Left lung (tissue), 4 donors: ENCODE measurements at regions not wholly inside any gene's neighbourhood (a gene's known extent, or its start where the extent isn't known, plus 50 kb on each side); places are given as distances from the start of the nearest gene placed in this dataset.
"Not testable (repeated sequence)": the region's sequence is repeated elsewhere in the genome, so short reads cannot be mapped to it uniquely, and the experiment has no call there.

Experiments
- ATAC-seq: fragments of 200-7000 bp; cut with Tn5 transposase; one replicate; pipeline ENCODE4 v1.9.1; 2020; ENCODE audit warnings: moderate library complexity
- DNase-seq, 4 donors: peaks; one replicate each; pipeline ENCODE4 v3.0.0-alpha.2; 2013 to 2020
- H3K27ac ChIP-seq, 2 donors: fragments of 200-600 bp; sonication (generic) in 1 of 2; one replicate each; pipeline versions ENCODE4 v1.5.0 to v1.8.0; 2020 to 2021
- H3K27me3 ChIP-seq, 2 donors: fragments of 200-600 bp; sonication (generic) in 1 of 2; one replicate each; pipeline versions ENCODE4 v1.5.0 to v1.8.0; 2020 to 2021
- H3K36me3 ChIP-seq, 2 donors: fragments of 200-600 bp; sonication (generic) in 1 of 2; one replicate each; pipeline versions ENCODE4 v1.5.0 to v1.8.0; 2020 to 2021
- H3K4me1 ChIP-seq, 2 donors: fragments of 200-600 bp; one replicate each; pipeline ENCODE4 v1.8.0; 2021
- H3K4me3 ChIP-seq, 2 donors: fragments of 200-600 bp; sonication (generic) in 1 of 2; one replicate each; pipeline versions ENCODE4 v1.5.0 to v1.8.0; 2020 to 2021; ENCODE audit warnings: mild to moderate bottlenecking in 1 of 2
- H3K9me3 ChIP-seq, 2 donors: fragments of 200-600 bp; sonication (generic) in 1 of 2; one replicate each; pipeline versions ENCODE4 v1.5.0 to v1.8.0; 2020 to 2021
- CTCF ChIP-seq, 2 donors: fragments of 200-600 bp; sonication (generic) in 1 of 2; IDR thresholded peaks; one replicate each; pipeline versions ENCODE4 v1.5.0 to v1.8.0; 2021; ENCODE audit warnings: antibody characterized with exemption in 2 of 2
- intact Hi-C, 2 donors: fragments of 100-400 bp; cut with DNase I; formaldehyde crosslinking; loops; one replicate each; pipeline versions ENCODE4 v1.11.2 to v1.14.2; 2022
- donor health status: DM: no; HTN: yes; CAD: no.
- donor health status: DM: no; HTN: no; CAD: no.

- DNase-seq (no peak), ATAC-seq (no peak)
- no peak for TF ChIP-seq CTCF (IDR thresholded peaks at IDR 0.05)
- Histone ChIP-seq H3K4me3 (no peak overlapping the region), H3K27ac (peak overlapping the region in 1 of 2 donors; percentile 14), H3K27me3 (no peaks in the 10 kb centered on the region), H3K4me1 (no peaks in the 10 kb centered on the region), H3K9me3 (no peaks in the 10 kb centered on the region), H3K36me3 (no peaks in the 10 kb centered on the region)
- intact Hi-C loops = no loop called here
Observed at GRCh38 chr3:106139826-106140225, 271.0 kb upstream of the CBLB start.

DNA sequence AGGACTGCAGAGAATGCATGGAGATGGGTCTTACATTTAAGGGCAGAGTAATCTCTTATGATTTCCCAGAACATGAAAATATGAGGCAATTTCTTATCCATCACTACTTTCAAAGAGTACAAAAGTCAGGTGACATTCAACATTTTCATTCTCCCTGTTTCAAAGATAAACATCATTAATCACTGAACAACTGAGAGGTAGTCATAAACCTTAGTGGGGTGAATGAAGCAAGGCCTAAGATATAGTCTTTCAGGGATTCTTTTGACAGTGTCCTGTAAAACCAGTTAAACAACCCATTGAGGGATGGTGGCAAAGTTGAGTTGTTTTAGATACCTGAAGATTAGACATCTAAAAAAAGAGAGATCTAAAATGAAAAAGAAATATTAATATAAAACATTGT is 271.6 kb upstream of the CBLB start:
- intact Hi-C loops = no loop called here
- Histone ChIP-seq H3K4me3 (no peak overlapping the region), H3K4me1 (no peaks in the 10 kb centered on the region), H3K36me3 (no peaks in the 10 kb centered on the region), H3K27me3 (no peaks in the 10 kb centered on the region), H3K27ac (no peak overlapping the region), H3K9me3 (no peaks in the 10 kb centered on the region)
- ATAC-seq (no peak), DNase-seq (no peak)
- no peak for TF ChIP-seq CTCF (IDR thresholded peaks at IDR 0.05)

GRCh38 chr3:106144030-106144429 is 275.2 kb upstream of the CBLB start:
- H3K27me3 ChIP-seq = no peaks in the 10 kb centered on the region
- no peak overlapping the region for H3K4me3 ChIP-seq
- ATAC-seq = no peak
- no peak overlapping the region for H3K27ac ChIP-seq
- intact Hi-C loops = no loop called here
- peaks cover 0 to 18% of the 10 kb centered on the region in 2 donors for H3K9me3 ChIP-seq
- DNase-seq = no peak
- no peaks in the 10 kb centered on the region for H3K36me3 ChIP-seq
- no peak for TF ChIP-seq CTCF (IDR thresholded peaks at IDR 0.05)
- H3K4me1 ChIP-seq = no peaks in the 10 kb centered on the region

GRCh38 chr3:106148440-106149082 is 279.7 kb upstream of the CBLB start:
- H3K9me3 ChIP-seq = peaks cover 0 to 18% of the 10 kb centered on the region in 2 donors
- intact Hi-C loops, H3K27ac ChIP-seq, H3K27me3 ChIP-seq, H3K36me3 ChIP-seq, ATAC-seq, H3K4me3 ChIP-seq, H3K4me1 ChIP-seq: not testable (repeated sequence)
- peak in 1 of 4 donors; percentile 41 for DNase-seq

GRCh38 chr3:106157411-106157810 is 288.6 kb upstream of the CBLB start:
- Histone ChIP-seq H3K4me1 (no peaks in the 10 kb centered on the region), H3K27ac (no peak overlapping the region), H3K9me3 (peaks cover 0 to 3% of the 10 kb centered on the region in 2 donors), H3K4me3 (no peak overlapping the region), H3K36me3 (no peaks in the 10 kb centered on the region), H3K27me3 (no peaks in the 10 kb centered on the region)
- TF ChIP-seq CTCF (IDR thresholded peaks at IDR 0.05) = no peak
- ATAC-seq (no peak), DNase-seq (no peak)
- intact Hi-C loops = no loop called here

DNA sequence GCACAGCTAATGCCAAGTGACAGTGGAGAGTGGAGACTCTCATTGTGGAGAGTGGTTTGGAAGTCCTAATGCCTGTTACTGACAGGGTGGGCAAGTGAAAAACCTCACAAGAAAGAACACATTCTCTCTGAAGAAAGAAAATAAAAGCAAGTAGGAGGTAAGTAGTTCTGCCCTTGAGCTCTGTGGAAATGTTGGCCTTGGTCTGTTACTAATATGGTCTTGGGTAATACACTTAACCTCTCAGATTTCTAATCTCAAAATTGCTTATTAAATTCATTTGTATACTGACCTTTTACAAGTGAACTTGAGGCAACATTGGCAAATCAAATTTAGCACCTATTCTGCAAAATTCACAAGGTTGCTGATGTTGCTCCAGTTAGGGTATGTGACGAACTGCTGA is 291.6 kb upstream of the CBLB start:
- H3K9me3 ChIP-seq = peaks cover 0 to 11% of the 10 kb centered on the region in 2 donors
- DNase-seq (no peak), ATAC-seq (no peak)
- no peaks in the 10 kb centered on the region for H3K27me3 ChIP-seq
- no peaks in the 10 kb centered on the region for H3K4me1 ChIP-seq
- no peak overlapping the region for H3K4me3 ChIP-seq
- H3K36me3 ChIP-seq = no peaks in the 10 kb centered on the region
- no peak overlapping the region for H3K27ac ChIP-seq
- TF ChIP-seq CTCF (IDR thresholded peaks at IDR 0.05) = no peak
- intact Hi-C loops = no loop called here
